ENCODE measurements at regions not wholly inside any gene's neighbourhood (a gene's known extent, or its start where the extent isn't known, plus 50 kb on each side); places are given as distances from the start of the nearest gene placed in this dataset.

- ATAC-seq (no peak), DNase-seq (no peak)
- Histone ChIP-seq H3K4me1 (peaks cover 16% of the 10 kb centered on the region), H3K27ac (peak overlapping the region; percentile 59), H3K4me3 (no peak overlapping the region), H3K9me3 (no peaks in the 10 kb centered on the region), H3K36me3 (no peaks in the 10 kb centered on the region), H3K27me3 (ENCODE audit: low read depth) (no peaks in the 10 kb centered on the region)
- TF ChIP-seq CTCF (IDR thresholded peaks at IDR 0.05), result no peak
- intact Hi-C loops (cut with DNase I), result no loop called here
Measured at GRCh38 chr3:72081471-72082185, 296.7 kb upstream of the PROK2 start.

DNA sequence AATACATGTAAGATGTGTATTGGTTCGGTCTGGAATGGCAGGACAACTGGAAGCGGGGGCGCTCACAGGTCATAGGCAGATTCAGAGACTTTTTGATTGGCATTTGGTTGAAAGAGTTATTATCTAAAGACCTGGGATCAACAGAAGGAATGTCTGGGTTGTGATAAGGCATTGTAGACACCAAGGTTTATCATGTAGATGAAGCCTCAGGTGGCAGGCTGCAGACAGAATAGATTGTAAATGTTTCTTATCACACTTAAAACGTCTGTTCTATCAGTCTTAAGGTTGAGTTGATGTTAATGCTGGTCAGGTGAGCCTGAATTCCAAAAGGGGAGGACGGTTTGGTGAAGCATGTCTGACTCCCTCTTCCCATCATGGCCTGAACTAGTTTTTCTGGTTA is 295.9 kb upstream of the PROK2 start:
- no peak for TF ChIP-seq CTCF (IDR thresholded peaks at IDR 0.05)

DNA sequence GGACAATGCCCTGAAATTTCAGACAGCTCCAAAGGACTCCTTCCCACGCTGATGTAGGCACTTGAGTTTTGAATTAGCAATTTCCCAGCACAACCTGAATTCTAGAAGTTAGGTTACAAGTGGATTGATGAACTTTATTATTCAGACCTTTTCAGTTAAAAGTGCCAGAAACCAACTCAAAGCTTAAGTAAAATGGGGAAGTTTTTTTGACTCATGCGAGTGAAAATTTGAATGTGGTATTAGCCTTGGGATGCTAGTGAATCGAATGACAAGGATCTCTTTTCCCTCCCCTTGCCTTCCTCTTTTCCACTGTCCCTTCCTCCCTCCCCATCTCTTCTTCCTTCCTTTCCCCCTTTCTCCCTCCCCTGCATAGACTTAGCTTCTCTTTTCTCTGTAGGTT is 295.1 kb upstream of the PROK2 start:
- Histone ChIP-seq H3K9me3 (peaks cover 6% of the 10 kb centered on the region), H3K4me1 (peaks cover 12% of the 10 kb centered on the region), H3K27ac (no peak overlapping the region), H3K36me3 (no peaks in the 10 kb centered on the region), H3K27me3 (ENCODE audit: low read depth) (no peaks in the 10 kb centered on the region), H3K4me3 (no peak overlapping the region)
- TF ChIP-seq CTCF (IDR thresholded peaks at IDR 0.05), result no peak
- DNase-seq (no peak), ATAC-seq (no peak)
- intact Hi-C loops (cut with DNase I), result no loop called here

More for the DNA sequence above, 295.9 kb upstream of the PROK2 start:
- no peak for ATAC-seq
- intact Hi-C loops (cut with DNase I), result no loop called here
- Histone ChIP-seq H3K27me3 (ENCODE audit: low read depth) (no peaks in the 10 kb centered on the region), H3K27ac (no peak overlapping the region), H3K4me3 (no peak overlapping the region), H3K4me1 (peaks cover 12% of the 10 kb centered on the region), H3K9me3 (peaks cover 4% of the 10 kb centered on the region), H3K36me3 (no peaks in the 10 kb centered on the region)
- DNase-seq, result no peak

- H3K36me3 ChIP-seq, result no peaks in the 10 kb centered on the region
- no peaks in the 10 kb centered on the region for H3K27me3 ChIP-seq (ENCODE audit: low read depth)
- TF ChIP-seq CTCF (IDR thresholded peaks at IDR 0.05), result no peak
- ATAC-seq (no peak), DNase-seq (no peak)
- no peak overlapping the region for H3K27ac ChIP-seq
- H3K9me3 ChIP-seq, result peaks cover 6% of the 10 kb centered on the region
- intact Hi-C loops (cut with DNase I), result no loop called here
- peaks cover 12% of the 10 kb centered on the region for H3K4me1 ChIP-seq
- no peak overlapping the region for H3K4me3 ChIP-seq
Measured at GRCh38 chr3:72079369-72079872, 294.5 kb upstream of the PROK2 start.

- H3K36me3 ChIP-seq, result no peaks in the 10 kb centered on the region
- H3K4me1 ChIP-seq, result peaks cover 12% of the 10 kb centered on the region
- ATAC-seq (no peak), DNase-seq (no peak)
- no peaks in the 10 kb centered on the region for H3K27me3 ChIP-seq (ENCODE audit: low read depth)
- H3K27ac ChIP-seq, result no peak overlapping the region
- H3K4me3 ChIP-seq, result no peak overlapping the region
- H3K9me3 ChIP-seq, result peaks cover 6% of the 10 kb centered on the region
- TF ChIP-seq CTCF (IDR thresholded peaks at IDR 0.05), result no peak
- intact Hi-C loops (cut with DNase I), result no loop called here
Measured at GRCh38 chr3:72078676-72079368, 293.9 kb upstream of the PROK2 start.
